GM18861 (cell line): ENCODE measurements at regions not wholly inside any gene's neighbourhood (a gene's known extent, or its start where the extent isn't known, plus 50 kb on each side); places are given as distances from the start of the nearest gene placed in this dataset.
"Not testable (repeated sequence)": the region's sequence is repeated elsewhere in the genome, so short reads cannot be mapped to it uniquely, and the experiment has no call there.

ENCODE experiments used
- ATAC-seq: cut with Tn5 transposase; IDR thresholded peaks from one replicate; pipeline ENCODE4 v1.9.1; 2021; ENCODE audit not compliant: unreplicated experiment

- no peak for ATAC-seq
Measured at GRCh38 chr6:102742028-102742427, 1348.5 kb downstream of the GRIK2 start.

GRCh38 chr6:102736941-102737368 lies 1343.4 kb downstream of the GRIK2 start:
- no peak for ATAC-seq

DNA sequence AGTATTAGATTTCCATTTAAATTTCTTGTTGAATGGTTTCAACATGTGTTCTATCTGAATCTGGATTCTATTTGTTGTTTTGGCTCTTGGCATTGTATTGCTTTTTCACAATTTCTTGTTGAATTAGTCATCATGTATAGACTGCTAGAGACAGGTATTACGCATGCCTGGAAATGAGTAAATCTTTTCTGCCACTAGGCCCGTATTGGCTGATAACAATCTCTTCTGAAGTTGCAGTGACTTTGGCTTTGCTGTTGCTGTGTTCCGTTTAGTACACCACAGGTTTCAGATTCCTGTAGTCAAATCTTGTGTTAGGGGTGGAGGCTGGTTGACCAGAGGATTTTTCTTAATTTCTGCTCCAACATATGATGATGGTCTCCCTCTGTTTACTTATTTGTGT lies 1339.4 kb downstream of the GRIK2 start:
- no peak for ATAC-seq

DNA sequence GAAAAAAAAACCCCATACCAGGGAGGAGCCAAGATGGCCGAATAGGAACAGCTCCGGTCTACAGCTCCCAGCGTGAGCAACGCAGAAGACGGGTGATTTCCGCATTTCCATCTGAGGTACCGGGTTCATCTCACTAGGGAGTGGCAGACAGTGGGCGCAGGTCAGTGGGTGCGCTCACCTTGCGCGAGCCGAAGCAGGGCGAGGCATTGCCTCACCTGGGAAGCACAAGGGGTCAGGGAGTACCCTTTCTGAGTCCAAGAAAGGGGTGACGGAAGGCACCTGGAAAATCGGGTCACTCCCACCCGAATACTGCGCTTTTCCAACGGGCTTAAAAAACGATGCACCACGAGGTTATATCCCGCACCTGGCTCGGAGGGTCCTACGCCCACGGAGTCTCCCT lies 1328.6 kb downstream of the GRIK2 start:
- not testable (repeated sequence) for ATAC-seq

DNA sequence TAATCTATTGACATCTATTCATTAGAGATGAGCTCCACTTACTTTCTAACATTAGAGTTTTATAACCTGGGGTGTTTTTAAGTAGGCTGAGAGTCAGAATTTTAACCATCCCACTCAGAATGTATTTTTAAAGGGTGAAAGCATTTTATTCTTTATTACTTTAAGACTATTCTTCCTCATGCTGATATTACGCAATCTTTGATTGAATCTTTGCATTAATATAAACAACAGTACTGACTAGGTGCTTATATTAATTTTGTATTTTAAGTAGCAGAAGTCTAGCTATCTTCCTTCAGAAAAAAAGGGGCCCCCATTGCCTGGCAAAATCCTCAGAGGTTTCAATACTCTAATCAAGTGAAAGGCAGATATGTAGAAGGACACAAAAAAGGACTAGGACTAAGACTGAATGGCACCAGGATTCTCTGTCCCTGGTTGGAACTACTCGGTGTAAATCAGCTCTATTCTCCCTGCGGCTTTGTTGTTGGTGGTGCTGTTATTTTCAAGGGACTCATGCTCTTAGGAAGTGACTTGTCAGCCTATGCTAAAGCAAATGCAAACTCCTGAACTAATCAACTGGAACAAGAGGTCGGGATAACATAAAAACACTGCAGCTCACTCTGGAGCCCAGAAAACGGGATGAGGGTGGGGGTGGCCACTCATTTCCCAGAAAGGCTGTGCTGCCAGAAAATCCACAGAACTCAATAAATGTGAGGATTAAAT lies 1324.4 kb downstream of the GRIK2 start:
- ATAC-seq: no peak

GRCh38 chr6:102717252-102717651 lies 1323.7 kb downstream of the GRIK2 start:
- ATAC-seq: no peak

DNA sequence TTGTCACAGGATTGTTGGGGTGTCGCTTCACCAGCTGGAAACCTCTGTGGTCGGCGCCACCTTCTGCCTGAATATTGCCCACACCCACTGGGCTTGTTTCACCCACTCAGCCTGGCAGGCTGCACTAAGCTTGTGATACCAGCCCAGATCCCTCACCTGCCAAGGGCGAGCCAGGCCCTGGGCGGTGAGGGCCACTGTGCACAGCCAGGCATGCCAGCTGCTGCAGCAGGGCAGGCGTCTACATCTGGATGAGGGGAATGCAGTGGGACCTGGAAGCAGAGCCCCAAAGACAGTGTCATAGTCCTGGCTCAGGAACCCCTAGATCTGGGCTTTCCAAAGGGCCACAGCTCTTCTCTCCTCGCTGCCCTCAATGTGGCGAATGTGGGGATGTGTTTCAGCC lies 1307.5 kb downstream of the GRIK2 start:
- ATAC-seq: no peak

- ATAC-seq: no peak
Measured at GRCh38 chr6:102686461-102686860, 1293.0 kb downstream of the GRIK2 start.

- no peak for ATAC-seq
Measured at GRCh38 chr6:102680413-102680812, 1286.9 kb downstream of the GRIK2 start.

DNA sequence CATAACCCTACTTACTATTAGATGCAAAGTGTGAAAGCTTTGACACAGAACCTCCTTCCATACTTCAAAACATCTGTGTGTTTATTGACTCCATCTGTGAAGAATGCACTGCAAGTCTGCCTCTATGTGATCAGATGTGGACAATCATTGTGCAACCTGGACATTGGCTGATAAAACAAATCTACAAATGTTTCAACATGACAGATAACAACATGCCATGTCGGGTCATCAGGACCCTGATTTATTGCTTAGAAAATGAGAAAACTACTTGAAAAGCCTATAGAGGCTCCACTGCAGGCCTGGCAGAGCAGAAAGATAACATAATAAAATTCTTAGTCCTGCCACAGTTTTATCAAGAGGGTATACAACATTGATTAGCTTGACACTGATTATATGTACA lies 1286.4 kb downstream of the GRIK2 start:
- ATAC-seq: no peak

DNA sequence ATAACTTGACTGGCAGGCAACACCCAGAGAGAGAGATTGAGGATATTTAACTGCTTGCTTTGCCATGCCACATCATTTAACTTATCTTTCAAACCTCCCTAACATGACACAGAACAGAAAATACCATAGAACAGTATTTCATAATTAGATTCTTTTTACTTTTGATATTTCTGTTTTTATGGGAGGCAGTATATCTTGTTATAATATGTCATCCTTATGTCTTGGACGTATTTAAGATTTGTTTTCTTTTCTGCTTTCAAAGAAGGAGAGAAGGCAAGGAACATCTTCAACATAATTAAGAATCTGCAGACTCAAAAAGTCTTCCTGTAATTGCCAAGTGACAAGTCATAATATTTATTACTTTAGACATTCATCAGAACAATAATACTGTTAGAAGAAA lies 1283.7 kb downstream of the GRIK2 start:
- no peak for ATAC-seq

DNA sequence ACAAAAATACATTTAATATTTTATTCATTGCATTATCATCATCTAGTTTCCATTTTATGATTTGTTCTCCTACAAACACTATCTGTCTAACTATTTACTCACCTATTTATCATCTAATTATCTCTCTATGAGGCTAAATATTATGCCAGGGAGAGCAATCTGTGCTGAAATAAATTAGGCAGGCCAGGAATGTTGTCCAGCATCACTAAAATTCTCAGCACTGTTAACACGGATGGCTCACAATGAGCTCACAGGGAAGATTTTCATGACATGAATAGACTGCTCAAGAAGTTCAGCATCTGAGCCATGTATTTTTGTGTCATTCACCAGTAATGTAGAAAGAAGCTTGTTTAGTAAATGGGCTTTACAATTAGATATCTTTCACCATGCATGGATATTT lies 1277.2 kb downstream of the GRIK2 start:
- ATAC-seq: no peak

DNA sequence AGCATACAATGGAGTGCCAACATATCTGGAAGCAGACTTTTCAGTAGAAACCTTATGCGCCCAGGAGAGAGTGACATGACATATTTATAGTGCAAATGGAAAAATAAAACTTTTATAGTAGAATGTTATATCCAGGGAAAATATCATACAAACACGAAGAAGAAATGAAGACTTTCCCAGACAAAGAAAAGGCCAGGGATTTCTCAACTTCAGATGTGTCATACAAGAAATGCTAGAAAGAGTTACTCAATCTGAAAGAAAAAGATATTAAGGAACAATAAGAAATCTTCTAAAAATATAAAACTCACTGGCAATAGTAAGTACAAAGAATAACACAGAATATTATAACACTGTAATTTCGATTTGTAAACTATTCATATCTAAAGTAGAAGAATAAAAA lies 1269.3 kb downstream of the GRIK2 start:
- no peak for ATAC-seq

DNA sequence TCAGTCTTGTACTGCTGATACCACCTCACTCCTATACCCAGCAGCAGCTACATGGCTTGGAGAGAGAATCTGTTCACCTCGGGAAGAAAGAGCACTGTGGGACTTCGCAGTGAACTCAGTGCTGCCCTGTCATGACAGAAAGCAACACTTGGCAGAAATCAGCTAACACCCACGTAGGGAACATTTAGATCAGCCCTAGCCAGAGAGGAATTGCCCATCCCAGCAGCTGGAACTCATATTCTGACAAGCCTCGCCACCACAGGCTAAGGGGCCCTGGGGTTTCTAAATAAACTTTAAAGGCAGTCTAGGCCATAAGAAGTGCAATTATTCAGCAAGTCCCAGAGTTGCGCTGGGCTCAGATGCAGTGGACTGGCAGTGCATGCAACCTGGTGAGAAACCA lies 1266.8 kb downstream of the GRIK2 start:
- ATAC-seq: no peak

DNA sequence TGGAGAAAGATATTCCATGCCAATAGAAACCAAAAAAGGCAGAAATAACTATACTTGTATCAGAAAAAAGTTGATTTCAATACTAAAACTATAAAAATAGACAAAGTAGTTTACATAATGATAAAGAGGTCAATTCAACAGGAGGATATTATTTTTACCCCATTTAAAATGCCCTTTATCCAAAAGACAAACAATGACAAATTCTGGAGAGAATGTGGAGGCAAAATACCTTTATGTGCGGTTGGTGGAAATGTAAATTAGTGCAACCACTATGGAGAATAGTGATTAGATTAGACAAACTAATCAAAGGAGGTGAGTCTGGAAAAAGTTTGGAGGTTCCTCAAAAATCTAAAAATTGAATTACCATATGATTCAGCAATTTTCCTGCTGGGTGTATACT lies 1262.3 kb downstream of the GRIK2 start:
- ATAC-seq: no peak

DNA sequence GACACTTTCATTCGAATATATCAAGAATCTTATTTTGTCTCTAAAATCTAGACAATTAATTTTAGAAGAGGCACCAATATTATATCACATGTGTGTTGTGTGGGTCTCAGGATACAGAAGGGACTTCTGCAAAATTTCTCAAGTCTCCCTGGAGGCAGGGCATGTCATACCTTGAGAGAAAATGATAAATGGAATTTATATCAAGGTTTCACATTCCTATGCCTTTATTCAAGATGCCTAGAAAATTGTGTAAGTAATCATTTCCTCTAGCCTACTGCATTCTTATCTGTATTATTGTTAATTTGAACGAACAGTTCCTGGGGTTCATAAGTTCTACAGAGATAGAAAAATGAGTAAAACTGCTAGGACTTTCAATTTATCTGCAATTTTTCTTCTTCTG lies 1247.9 kb downstream of the GRIK2 start:
- no peak for ATAC-seq

DNA sequence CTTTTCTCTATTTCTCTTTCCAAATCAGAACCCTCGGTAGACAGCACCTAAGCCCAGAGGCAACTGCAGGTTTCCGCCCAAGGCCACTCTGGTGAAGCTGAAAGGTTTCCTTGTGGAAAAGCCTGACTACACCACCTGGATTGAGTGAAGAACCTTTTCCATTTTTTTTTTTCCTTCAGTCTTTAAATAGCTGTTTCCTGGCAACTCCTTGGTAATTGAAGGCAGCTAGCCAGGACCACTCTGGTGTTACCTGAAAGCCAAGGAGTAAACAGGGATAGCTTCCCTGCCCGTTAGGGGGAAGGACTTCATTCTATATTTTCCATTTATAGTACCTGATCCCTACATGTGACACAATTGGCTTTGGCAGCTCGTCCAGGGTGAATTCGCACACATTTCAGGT lies 1238.4 kb downstream of the GRIK2 start:
- ATAC-seq: no peak

DNA sequence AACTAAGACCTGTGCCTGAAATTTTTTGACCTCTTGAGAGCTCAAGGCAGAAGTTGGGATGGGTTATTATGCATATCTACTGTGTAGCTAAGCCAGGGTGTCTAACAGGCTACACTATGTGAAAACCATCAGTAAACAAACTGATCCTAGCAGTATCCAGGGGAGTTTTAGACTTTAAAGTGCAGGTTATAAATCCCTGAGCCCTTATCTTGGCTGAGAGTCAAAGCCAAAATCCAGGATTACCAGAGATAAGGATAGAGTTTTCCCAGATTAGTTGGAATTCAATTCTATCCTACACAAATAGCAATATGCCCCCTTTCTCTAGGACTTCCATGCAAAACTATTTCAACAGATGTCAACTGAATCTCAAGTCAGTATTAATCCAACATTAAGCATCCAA lies 1229.7 kb downstream of the GRIK2 start:
- ATAC-seq: no peak

GRCh38 chr6:102619585-102619984 lies 1226.1 kb downstream of the GRIK2 start:
- ATAC-seq: no peak

GRCh38 chr6:102582569-102582968 lies 1189.1 kb downstream of the GRIK2 start:
- no peak for ATAC-seq

DNA sequence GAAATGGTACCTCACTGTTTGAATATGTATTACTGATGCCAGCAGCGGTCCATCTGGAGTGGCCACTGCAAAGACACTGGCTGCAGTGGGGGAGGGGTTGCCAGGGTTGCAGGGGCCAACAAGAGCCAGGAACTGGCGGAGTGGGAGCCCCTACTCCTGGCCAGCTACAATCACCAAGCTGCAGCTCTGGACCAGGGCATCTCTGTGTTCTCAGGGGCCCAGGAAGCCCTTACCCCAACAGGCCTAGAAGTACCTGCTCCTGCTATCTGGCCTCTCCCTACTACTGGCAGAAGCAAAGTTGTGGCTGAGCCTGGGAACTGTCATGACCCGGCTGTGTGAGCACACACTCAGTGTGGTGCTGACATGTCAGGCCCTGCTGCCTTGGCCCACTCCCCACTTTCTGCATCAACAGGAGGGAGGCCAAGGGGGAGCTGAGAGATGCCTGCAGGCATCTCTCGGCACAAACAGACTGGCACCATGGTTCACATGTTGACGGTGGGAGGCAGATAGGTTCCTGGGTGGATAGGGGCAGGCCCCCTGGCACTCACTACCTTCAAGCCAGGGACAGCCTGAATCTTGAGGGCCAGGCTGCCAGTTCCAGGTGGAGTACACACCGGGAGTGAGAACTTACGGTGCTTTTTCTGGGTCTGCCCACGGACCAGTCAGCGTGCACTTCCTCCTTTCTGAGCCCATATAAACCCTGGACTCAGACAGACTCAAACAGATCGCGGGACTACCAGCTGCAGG lies 1188.0 kb downstream of the GRIK2 start:
- no peak for ATAC-seq

- no peak for ATAC-seq
Measured at GRCh38 chr6:102571236-102571908, 1177.9 kb downstream of the GRIK2 start.
